GM18502 (cell line): ENCODE measurements at regions not wholly inside any gene's neighbourhood (a gene's known extent, or its start where the extent isn't known, plus 50 kb on each side); places are given as distances from the start of the nearest gene placed in this dataset.
A peak's percentile ranks its signal among the peaks of the same experiment; 100 is the strongest.

ENCODE experiments used
- ATAC-seq: cut with Tn5 transposase; IDR thresholded peaks from one replicate; pipeline ENCODE4 v1.9.1; 2021; ENCODE audit warnings: mild to moderate bottlenecking; ENCODE audit not compliant: unreplicated experiment, poor library complexity

DNA sequence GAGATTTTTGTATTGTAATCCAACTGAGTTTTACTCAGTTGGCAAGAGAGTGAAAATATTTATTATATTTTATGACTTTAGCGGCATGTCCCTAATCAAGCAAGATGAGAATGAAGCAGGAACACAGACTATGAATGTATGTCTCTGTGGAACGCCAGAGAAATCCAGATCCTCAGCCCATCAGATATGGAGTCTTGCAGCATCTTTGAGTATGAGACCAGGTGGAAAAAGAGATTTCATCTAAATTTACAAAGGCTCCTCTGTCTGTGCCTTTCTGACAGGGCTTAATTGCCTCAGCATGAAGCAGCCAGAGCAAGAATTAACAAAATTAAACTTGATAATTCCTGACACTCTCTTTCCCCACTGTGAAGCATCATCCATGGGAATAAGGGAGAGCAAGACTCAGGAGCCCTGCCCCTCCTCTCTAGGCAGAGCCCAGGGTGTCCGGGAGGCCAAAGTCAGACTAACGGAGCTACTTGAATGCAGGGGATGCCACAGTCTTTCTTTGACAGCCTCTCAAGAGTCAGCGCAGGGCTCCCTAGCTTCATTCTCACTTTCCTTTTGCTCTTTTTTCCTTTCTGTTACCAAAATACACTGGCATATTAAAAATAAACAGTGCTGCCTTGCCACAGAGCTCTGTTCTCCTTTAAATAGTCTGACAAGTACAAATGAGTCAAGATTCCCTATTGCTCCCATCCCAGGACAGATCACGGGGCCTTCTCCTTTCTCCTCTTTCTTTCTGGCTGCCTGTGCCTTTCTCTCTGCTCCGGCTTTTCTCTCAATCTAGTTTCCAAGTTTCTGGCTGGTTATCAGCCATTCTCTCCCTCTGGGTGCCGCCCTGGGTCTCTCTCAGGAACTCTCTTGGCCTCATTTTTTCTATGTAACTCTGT, 132.2 kb upstream of the INHBA start:
- no peak for ATAC-seq

DNA sequence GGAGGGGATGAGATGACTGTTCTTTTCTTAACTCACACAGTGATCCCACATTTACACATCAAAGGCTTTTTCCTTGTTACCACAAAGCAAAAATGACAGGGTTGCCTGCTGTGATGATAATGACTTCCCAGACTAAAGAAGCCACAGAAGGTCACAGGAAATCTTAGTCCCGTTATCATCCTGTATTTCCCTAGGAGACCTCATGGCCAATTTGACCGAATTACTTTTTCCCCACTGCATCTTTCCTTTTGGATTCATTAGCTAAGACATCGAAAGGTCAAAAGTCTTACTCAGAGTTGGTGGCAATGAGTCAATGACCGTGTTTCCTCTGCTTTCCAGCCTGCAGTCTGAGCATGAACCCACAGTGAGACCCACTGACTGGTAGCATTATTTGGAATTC, 130.1 kb upstream of the INHBA start:
- ATAC-seq = no peak

GRCh38 chr7:41830271-41830670, 127.4 kb upstream of the INHBA start:
- ATAC-seq = no peak

- no peak for ATAC-seq
Measured at GRCh38 chr7:41828911-41829310, 126.0 kb upstream of the INHBA start.

DNA sequence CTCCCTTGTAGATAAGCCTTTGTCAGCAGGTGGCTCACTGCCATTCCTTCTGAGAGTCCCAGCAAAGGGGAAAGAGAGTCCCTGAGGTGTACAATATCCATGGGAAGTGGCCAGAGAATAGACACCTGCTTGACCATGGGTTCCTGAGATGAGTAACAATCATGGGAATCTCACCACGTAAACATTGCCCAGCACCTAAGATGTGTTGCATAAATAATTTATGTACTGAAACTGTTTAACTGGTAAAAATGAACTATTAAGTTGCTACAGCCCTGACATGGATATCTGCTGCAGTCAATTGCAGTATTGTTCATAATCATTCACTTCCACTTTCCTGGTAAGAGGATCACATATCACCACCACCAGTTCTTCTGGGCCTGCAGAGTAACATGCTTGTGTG, 123.8 kb upstream of the INHBA start:
- no peak for ATAC-seq

DNA sequence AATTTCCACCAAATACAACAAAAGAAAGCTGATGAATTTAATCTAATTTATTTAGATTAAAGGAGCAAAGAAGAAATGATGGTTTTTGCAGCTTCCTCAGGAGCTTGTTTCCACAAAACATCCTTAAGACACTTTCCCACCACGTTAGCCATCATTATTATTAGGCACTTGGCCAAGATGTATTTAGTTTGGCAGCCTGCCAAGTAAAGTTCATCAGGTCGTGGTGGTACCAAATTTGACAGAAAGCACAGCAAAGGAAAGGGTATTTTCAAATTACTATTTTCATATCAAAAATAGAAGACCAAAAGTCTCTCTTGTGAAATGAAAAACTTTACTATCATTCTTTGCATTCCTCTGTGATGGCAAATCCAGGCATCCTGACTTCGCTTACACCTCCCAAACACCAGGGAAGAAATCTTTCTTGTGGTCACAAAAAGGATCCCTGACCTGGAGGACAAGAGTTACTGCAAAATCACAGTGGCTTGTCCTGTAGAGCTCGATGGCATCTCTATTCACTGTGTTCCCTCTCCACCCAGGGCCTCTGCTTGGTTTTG, 123.1 kb upstream of the INHBA start:
- no peak for ATAC-seq

DNA sequence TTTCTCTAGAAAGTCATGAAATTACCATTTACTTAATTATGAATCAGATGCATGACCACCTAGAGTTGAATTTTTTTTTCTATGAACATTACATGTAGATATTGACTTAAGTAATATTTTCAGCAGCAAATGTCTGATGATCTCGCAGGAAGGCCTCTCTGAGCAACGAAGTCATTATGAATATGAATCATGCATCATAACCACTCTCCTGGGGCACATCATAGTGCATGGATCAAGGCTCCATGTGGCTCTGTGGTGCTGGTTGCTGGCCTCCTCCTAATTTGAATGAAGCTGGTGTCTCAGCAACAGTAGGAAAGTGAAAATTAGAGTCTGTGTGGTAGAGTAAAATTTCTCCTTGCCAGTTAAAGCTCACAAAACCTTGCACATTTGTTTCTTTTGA, 121.4 kb upstream of the INHBA start:
- peak; percentile 41 for ATAC-seq

GRCh38 chr7:41822259-41822817, 119.4 kb upstream of the INHBA start:
- ATAC-seq = no peak

GRCh38 chr7:41821521-41822213, 118.8 kb upstream of the INHBA start:
- no peak for ATAC-seq

DNA sequence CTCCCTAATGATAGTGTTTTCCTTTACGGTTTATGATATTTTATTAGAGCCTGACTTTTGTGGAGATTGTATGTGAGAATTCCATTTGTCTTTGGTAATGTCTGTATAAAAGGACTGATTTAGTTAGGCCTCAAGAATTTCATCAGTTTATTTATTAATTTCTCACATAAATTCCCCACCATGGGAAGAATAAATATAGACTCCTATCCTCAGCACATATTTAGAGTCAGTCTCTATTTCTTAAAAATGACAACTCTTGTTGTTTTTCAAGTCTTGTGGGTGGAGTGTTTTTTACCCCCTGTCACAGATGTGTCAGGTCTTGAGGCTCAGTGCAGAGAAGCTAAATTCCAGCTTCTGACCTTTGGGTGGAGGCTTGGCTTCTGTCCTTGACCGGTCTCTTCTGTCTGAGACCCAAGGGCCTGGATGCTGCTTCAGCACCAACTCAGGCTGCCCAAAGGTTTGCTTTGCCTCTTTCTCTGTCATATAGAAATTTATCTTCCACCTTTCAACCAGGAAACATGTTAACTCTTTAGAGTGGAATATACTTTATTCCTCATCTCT, 117.3 kb upstream of the INHBA start:
- no peak for ATAC-seq

DNA sequence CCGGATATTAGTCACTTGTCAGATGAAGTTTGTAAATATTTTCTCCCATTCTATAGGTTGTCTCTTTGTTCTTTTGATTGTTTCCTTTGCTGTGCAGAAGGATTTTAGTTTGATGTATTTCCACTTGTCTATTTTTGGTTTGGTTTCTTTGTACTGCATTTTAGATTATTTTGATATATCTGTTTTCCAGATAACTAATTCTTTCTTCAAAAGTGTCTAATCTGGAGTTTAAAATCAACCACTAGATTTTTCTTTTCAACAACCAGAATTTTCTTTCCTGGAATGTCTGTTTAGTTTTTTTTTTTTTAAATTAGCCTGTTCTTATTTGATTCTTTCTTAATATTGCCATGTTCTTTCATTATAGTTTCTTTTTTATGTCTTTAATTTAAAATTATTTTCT, 116.8 kb upstream of the INHBA start:
- ATAC-seq = no peak

GRCh38 chr7:41818765-41819398, 116.0 kb upstream of the INHBA start:
- ATAC-seq = no peak

GRCh38 chr7:41817386-41817785, 114.5 kb upstream of the INHBA start:
- peak; percentile 83 for ATAC-seq

DNA sequence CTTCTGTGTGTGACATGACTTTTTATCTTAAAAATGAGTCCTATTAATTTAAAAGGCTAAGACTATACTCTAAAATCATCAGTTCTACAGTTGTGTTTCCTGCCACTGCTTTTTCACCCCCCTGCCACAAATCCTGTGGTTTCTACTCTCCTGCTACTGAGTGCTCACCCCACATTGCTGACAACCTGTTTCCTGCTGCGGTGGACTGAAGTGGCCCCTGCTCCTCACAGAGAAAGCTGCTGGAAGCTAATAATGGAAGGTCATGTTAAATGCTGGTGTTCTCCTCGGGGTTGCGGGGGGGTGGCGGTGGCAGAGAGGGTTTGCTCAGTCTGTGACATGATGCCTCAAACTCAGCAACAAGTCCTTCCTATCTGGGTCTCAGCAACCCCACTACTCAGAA, 113.2 kb upstream of the INHBA start:
- peak; percentile 69 for ATAC-seq

DNA sequence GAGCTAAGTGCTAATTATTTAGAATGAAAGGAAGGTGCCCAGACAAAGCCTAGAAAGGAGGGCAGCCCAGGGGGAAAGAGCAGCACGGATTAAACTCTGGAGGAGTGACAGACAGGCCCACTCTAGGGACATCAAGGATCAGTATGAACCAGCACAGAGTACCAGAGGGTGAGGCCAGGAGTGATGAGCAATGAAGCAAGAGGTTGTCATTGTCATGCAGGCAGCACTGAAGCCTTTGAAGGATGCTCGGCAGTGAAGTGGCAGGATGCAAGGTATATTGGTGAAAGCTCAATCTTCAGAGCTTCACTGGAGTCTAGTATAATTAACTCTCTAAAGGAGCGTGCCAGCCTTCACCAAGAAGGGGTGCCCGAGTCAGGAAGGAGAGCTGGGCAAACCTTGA, 112.0 kb upstream of the INHBA start:
- no peak for ATAC-seq

- ATAC-seq = no peak
Measured at GRCh38 chr7:41813286-41813685, 110.4 kb upstream of the INHBA start.

DNA sequence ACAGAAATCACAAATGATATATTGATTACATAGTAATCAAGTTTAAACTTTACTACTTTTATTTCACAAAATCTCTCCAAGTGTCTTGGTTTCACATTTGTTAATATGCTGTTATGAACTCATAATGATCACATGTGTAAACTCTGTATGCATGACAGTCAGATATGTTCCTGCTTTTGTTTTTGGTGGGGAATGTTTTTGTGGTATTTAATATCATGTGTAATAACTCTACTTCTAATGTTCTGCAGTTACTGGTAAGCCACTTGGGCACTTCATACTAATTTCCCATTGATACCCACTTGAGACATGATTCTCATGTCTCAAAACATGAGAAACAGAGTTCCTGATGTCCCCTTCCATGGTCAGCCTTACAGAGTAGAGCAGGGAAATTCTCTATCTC, 109.1 kb upstream of the INHBA start:
- no peak for ATAC-seq

- ATAC-seq = peak; percentile 95
Measured at GRCh38 chr7:41809940-41810576, 107.2 kb upstream of the INHBA start.

DNA sequence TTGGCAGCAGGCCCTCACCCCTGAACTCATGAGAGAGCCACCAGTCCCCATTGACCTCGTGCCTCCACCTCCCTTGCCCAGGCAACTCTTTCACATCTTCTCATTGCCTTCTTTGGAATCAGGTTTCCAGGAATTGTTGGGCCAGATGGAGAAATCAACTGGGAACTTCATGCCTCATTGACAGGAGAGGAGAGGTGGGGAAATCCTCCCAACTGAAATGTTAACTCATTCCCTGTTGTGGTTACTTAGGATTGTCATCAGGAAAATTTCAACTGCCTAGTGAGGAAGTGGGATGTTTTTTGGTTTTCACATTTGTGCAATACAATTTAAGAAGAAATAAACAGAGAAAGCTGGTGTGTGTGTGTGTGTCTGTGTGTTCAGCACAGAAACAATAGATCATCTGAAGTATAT, 106.6 kb upstream of the INHBA start:
- no peak for ATAC-seq

- no peak for ATAC-seq
Measured at GRCh38 chr7:41809116-41809515, 106.2 kb upstream of the INHBA start.
